HEK293 (cell line): ENCODE measurements at regions not wholly inside any gene's neighbourhood (a gene's known extent, or its start where the extent isn't known, plus 50 kb on each side); places are given as distances from the start of the nearest gene placed in this dataset.

Experiments used
- CTCF ChIA-PET: fragments of 350-600 bp; formaldehyde crosslinking; extraction: SDS; loops from one replicate; lab custom pipeline; 2021; ENCODE audit warnings: antibody characterized with exemption; lab: Yijun Ruan, JAX
- POLR2A ChIA-PET: fragments of 300-600 bp; formaldehyde crosslinking; extraction: SDS; loops from one replicate; lab custom pipeline; 2020; ENCODE audit warnings: antibody characterized with exemption, inconsistent platforms; lab: Yijun Ruan, JAX
- H3K27ac ChIP-seq: fragments of 200-500 bp; sonication (Bioruptor generic); 2 replicates; pipeline ENCODE4 v1.5.1; 2014; ENCODE audit warnings: low read depth, low read length, control low read depth, inconsistent platforms; ENCODE audit errors: extremely low read depth
- H3K36me3 ChIP-seq, 2 experiments: fragments of 200-500 bp in 1 of 2; sonication (Bioruptor generic) in 1 of 2; 1 replicate in 1 of 2; 2 replicates in 1 of 2; pipeline ENCODE4 v1.5.1; 2014 to 2017; ENCODE audit warnings: inconsistent platforms in 2 of 2, low read length in 2 of 2; ENCODE audit not compliant: control insufficient read depth in 2 of 2, insufficient read depth in 1 of 2
- H3K4me1 ChIP-seq: fragments of 200-500 bp; sonication (Bioruptor generic); 2 replicates; pipeline ENCODE4 v1.5.1; 2014; ENCODE audit warnings: mild to moderate bottlenecking, low read length, inconsistent platforms; ENCODE audit not compliant: control insufficient read depth, insufficient read depth
- H3K4me3 ChIP-seq: 2 replicates; pipeline ENCODE4 v1.5.1; 2011; ENCODE audit warnings: low read depth, mild to moderate bottlenecking, control low read depth, low read length, moderate library complexity
- H3K9me3 ChIP-seq: fragments of 200-500 bp; sonication (Bioruptor generic); 2 replicates; pipeline ENCODE4 v1.5.1; 2014; ENCODE audit warnings: low read depth, low read length, inconsistent platforms; ENCODE audit not compliant: control insufficient read depth, insufficient read depth
- ATF2 ChIP-seq: fragments of 450-650 bp; formaldehyde crosslinking; IDR thresholded peaks from 2 replicates; pipeline ENCODE4 v1.5.1; 2016; ENCODE audit warnings: missing biosample characterization, missing genetic modification characterization, low read depth
- GLI2 ChIP-seq: fragments of 450-650 bp; formaldehyde crosslinking; IDR thresholded peaks from 2 replicates; pipeline ENCODE4; 2017; ENCODE audit warnings: missing biosample characterization, missing genetic modification characterization, low read depth, borderline replicate concordance
- HOXD13 ChIP-seq: sonication (generic); formaldehyde crosslinking; IDR thresholded peaks from 2 replicates; pipeline ENCODE4 v1.8.0; 2022; ENCODE audit warnings: missing genetic modification reagents, borderline replicate concordance
- PRDM2 ChIP-seq: fragments of 450-650 bp; formaldehyde crosslinking; IDR thresholded peaks from 2 replicates; pipeline ENCODE4 v1.5.1; 2016; ENCODE audit warnings: missing biosample characterization, missing genetic modification characterization, borderline replicate concordance
- SETDB1 ChIP-seq: IDR thresholded peaks from one replicate; pipeline ENCODE4 v1.6.1; 2017; ENCODE audit warnings: mild to moderate bottlenecking, low read length, moderate library complexity, mixed read lengths; ENCODE audit not compliant: insufficient read length
- ZBTB6 ChIP-seq: fragments of 450-650 bp; formaldehyde crosslinking; IDR thresholded peaks from 2 replicates; pipeline ENCODE4 v1.5.1; 2017; ENCODE audit warnings: missing biosample characterization, missing genetic modification characterization
- ZNF155 ChIP-seq: fragments of 450-650 bp; formaldehyde crosslinking; IDR thresholded peaks from 2 replicates; pipeline ENCODE4 v1.5.1; 2016; ENCODE audit warnings: missing biosample characterization, missing genetic modification characterization
- ZNF174 ChIP-seq: fragments of 450-650 bp; formaldehyde crosslinking; IDR thresholded peaks from 2 replicates; pipeline ENCODE4 v1.5.0; 2017; ENCODE audit warnings: missing biosample characterization, mild to moderate bottlenecking, missing genetic modification characterization
- ZNF184 ChIP-seq: fragments of 450-650 bp; IDR thresholded peaks from 2 replicates; pipeline ENCODE4 v1.5.1; 2018; ENCODE audit warnings: missing biosample characterization, mild to moderate bottlenecking, missing genetic modification characterization
- ZNF311 ChIP-seq: fragments of 450-650 bp; formaldehyde crosslinking; IDR thresholded peaks from 2 replicates; pipeline ENCODE4 v1.5.1; 2017; ENCODE audit warnings: missing biosample characterization, missing genetic modification characterization, borderline replicate concordance
- ZNF549 ChIP-seq: fragments of 450-650 bp; IDR thresholded peaks from 2 replicates; pipeline ENCODE4 v1.5.1; 2018; ENCODE audit warnings: missing biosample characterization, missing genetic modification characterization, mild to moderate bottlenecking, inconsistent platforms, moderate library complexity
- ZNF561 ChIP-seq: fragments of 450-650 bp; IDR thresholded peaks from 2 replicates; pipeline ENCODE4 v1.5.1; 2018; ENCODE audit warnings: missing biosample characterization, missing genetic modification characterization, borderline replicate concordance
- ZNF664 ChIP-seq: fragments of 450-650 bp; formaldehyde crosslinking; IDR thresholded peaks from 2 replicates; pipeline ENCODE4 v1.5.1; 2016; ENCODE audit warnings: missing biosample characterization, missing genetic modification characterization

GRCh38 chr1:30343562-30343961 lies 379.8 kb downstream of the MATN1 start:
- CTCF ChIA-PET = interaction anchor here (0.7 to 3.7 kb wide), 2 partner anchors 37 to 918 kb away, joined by 3 to 11 read pairs; no protein-coding TSS in a partner anchor
- H3K36me3 ChIP-seq = no peaks in the 10 kb centered on the region; a peak in 1 of 3 replicates

GRCh38 chr1:30342535-30343141 lies 380.7 kb downstream of the MATN1 start:
- TF ChIP-seq ZNF311 (tag by site-specific recombination) (no peak), ZNF664 (no peak), GLI2 (tag by site-specific recombination) (no peak), ZNF155 (tag by site-specific recombination) (no peak), HOXD13 (CRISPR knock-in tag) (no peak), ZBTB6 (tag by site-specific recombination) (no peak), ATF2 (tag by site-specific recombination) (no peak), ZNF561 (tag by site-specific recombination) (no peak), ZNF174 (tag by site-specific recombination) (no peak)
- Histone ChIP-seq H3K27ac (no peak overlapping the region), H3K4me3 (no peak overlapping the region), H3K9me3 (no peaks in the 10 kb centered on the region; the same call in 1 of the 2 replicates), H3K4me1 (peaks cover 6% of the 10 kb centered on the region), H3K36me3 (no peaks in the 10 kb centered on the region; a peak in 1 of 3 replicates)
- CTCF ChIA-PET = no interaction called here
- POLR2A ChIA-PET = no interaction called here

More at GRCh38 chr1:30343562-30343961, 379.8 kb downstream of the MATN1 start:
- no peak overlapping the region for H3K27ac ChIP-seq
- POLR2A ChIA-PET = no interaction called here
- peak; percentile 96 for TF ChIP-seq ZNF184 (tag by site-specific recombination)
- peak; percentile 25 for TF ChIP-seq SETDB1
- no peak for TF ChIP-seq PRDM2 (tag by site-specific recombination)
- TF ChIP-seq ZNF549 (tag by site-specific recombination) = no peak
- peaks cover 6% of the 10 kb centered on the region for H3K4me1 ChIP-seq
- H3K4me3 ChIP-seq = no peak overlapping the region
- no peaks in the 10 kb centered on the region; the same call in 1 of the 2 replicates for H3K9me3 ChIP-seq
